ENCODE measurements at regions not wholly inside any gene's neighbourhood (a gene's known extent, or its start where the extent isn't known, plus 50 kb on each side); places are given as distances from the start of the nearest gene placed in this dataset.

DNA sequence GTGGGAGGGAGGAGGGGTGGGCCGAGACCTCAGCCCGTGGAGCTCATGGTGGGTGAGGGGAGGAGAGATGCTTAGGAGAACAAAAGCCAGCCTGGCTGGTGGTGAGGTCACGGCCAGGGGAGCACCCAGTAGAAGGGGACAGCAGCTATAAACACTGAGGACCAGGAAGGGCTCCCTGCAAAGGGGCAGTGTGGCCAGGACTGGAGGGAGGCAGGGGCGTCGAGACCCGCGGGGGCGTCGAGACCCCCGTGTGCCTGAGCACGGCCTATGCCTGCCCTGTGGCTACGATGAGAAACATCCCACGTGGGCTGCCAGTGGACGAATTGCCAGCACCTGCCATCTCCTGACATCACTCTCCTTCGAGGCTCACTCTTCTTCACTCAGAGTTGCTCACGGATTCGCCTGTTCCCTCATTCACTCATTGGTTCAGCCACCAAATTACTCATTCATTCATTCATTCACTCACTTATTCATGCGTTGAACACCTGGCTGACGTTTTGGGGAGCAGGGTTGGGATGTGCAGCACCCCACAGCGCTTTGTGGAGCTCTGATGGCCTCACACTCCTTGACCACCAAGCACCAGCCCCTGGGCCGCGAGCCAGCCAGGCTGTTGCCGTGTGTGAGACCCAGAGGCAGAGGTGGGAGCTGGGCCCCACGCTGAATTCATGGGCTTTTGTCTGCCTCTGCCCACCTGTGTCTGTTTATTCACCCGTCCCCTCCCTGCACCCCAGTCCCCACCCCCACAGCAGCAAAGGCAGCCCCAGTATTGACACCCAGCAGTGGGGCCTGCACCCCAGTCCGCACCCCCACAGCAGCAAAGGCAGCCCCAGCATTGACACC lies 61.2 kb upstream of the BHLHE23 start:
- no peak for DNase-seq

DNA sequence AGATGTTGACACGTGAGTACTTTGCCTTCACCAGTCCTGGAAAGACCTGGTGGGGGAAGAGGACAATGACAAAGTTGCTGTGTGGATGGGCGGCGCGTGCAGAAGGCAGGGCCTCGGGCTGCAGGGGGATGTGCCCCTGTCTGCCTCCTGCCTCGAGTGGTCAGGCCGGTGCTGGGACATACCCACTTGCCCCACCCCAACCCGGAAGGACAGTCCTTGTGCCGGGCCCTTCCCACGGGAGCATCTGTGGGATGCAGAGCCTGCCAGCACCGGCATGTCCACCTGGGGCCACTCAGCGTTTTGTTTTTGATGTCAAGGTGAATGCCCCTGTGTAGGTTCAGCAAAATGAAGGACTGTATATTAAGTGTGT lies 60.5 kb upstream of the BHLHE23 start:
- DNase-seq: no peak

DNA sequence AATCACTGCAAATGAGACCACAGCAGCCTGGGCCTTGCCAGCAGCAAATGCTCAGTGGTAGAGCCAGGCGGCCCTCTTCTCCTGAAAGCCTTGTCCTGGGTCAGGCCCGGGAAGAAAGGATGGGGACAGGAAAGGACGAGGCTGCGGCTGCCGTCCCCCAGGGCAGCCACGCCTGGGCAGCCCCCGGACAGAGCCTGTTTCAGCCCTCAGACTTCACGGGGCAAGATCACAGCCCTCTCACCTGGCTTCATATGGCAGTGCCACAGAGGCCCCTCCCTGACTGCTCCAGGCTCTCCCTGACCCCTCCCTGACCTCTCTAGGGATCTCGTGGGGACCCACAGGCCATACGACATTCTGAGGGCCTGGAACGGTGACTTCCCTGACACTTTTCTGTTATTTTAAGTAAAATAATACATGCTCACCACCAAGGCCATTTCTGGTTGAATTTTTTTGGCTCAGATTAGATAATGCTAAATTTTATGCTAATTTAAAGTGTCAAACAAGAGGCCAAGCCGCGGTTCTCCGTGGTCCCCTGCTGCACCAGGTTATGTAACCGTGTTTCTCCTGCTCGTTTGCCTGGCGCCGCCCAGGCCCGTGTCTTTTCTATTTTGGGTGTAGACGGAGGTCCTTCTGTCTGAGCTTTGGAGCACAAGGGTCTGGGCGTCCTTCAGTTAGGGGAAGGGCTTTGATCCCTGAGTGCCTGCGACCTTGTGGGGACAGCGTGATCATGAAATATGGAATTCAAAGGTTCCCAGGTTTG lies 59.9 kb upstream of the BHLHE23 start:
- no peak for DNase-seq

DNA sequence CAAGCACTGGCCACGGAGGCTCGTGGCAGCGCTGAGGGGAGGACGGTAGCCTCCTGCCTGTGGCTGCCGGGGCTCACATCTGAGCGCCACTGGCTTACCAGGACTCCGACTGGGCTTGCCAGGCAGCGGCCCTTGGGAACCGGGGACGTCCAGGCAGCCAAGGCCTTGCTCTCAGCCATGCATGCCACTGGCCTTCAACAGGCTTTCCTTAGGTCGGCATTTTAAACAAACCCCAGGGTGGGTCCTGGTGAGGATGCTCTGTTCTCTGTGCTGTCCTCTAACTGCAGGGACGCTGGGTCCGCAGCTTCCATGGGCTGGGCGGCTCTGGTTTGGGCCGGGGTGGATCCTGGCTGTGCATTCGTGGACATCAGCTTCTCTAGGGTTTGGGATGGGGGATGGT lies 59.1 kb upstream of the BHLHE23 start:
- no peak for DNase-seq

DNA sequence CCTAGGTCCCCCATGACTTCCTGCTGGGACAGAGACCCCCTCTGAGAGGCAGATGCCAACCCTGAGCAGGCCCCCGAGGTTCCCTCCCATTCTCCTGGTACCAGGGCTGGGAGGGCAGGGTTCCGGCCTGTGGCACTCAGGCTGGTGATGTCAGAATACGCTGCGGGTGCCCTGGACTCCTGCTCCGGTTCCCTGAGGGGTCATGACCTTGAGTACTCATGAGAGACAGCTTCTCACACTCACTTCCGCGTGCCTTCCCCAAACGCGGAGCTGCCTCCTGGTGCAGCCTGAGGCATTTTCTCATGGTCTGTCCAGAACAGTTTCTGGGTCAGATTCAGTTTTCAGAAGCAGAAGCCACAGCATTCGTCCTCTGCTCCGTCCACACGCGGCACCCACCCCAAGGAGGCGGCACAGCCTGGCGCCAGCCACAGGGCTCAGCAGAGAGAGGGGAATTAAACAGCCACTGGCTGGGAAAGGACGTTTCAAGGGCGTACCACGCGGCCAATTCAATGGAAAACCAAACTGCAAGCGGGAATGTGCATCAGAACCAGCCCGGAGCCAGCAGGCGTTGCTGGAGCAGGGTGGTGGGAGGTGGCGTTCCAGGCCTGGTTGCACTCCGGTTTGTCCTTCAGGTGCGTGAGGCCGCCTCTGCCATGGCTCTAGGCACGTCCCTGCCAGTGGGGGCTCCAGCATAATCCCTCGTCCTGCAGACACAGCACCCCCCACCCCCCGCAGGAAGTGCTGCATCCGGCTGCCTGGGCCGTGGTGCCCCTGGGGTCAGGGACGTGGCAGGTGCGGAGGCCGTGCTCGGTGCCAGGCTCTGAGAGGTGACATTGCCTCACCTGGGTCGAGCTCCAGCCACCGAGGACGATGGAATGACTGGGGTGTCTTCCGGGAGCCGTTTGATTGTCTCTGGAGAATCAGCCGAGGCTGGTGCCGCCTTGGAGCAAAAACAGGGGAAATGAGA lies 58.3 kb upstream of the BHLHE23 start:
- no peak for DNase-seq

DNA sequence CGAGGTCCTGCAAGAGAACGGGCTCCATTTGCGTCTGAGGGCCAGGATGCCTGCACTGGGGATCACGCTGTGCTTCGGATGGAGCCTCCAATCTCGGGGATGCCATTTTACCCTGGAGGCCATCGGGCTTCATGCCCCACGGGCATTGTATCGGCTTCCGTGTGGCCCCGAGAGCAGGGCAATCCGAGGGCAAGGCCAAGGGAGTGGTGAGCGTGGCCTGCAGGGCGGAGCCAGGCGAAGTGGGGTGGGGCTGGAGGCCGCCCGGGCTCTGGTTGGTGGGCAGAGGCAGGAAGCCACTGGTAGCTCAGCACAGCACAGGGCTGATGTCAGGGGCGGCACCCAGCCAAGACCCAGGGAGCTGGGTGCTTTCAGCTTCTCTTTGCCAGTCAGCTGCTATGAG lies 57.5 kb upstream of the BHLHE23 start:
- DNase-seq: no peak

DNA sequence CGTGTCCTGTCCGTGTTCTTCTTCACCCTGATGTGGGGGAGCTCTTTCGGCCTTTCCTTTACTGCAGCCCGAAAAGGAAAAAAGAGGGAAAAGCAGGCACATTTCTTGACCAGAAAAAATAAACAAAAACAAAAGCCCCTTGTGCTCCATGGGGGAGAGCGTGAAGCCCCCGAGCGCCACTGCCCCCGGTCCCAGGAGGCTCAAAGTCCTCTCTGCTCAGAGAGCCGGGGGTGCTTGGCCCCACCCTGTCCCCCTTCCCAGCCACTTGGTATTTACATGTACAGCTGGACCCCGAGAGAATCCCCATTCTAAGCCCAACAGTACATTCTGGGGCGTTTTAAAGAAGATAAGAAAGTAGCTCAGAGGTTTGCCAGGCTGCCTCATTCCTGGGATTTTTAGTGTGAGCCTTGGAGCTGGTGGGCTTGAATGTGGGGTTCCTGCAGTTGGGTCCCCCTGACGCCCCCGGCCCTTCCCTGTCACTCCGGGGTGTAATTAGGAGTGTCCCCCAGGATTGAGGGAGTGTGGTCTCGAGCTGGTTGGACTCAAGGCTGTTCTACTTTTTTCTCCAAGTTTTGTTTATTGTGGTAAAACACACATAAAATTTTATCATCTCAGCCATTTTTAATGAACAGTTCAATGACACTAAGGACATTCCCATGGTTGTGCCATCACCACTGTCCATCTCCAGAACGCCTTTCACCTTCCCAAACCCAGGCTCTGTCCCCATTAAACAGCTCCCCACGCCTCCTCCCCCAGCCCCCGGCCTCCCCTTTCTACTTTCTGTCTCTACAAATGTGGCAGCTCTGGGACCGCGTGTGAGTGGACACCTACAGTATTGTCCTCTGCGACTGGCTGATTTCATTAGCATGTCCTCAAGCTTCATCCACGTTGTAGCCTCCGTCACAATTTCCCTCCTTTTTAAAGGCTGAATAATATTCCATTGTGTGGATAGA lies 55.7 kb upstream of the BHLHE23 start:
- DNase-seq: no peak

DNA sequence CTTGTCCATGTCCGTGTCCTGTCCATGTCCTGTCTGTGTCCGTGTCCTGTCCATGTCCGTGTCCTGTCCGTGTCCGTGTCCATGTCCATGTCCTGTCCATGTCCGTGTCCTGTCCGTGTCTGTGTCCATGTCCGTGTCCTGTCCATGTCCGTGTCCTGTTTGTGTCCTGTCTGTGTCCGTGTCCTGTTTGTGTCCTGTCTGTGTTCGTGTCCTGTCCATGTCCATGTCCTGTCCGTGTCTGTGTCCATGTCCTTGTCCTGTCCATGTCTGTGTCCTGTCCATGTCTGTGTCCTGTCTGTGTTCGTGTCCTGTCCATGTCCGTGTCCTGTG lies 55.0 kb upstream of the BHLHE23 start:
- DNase-seq: no peak

DNA sequence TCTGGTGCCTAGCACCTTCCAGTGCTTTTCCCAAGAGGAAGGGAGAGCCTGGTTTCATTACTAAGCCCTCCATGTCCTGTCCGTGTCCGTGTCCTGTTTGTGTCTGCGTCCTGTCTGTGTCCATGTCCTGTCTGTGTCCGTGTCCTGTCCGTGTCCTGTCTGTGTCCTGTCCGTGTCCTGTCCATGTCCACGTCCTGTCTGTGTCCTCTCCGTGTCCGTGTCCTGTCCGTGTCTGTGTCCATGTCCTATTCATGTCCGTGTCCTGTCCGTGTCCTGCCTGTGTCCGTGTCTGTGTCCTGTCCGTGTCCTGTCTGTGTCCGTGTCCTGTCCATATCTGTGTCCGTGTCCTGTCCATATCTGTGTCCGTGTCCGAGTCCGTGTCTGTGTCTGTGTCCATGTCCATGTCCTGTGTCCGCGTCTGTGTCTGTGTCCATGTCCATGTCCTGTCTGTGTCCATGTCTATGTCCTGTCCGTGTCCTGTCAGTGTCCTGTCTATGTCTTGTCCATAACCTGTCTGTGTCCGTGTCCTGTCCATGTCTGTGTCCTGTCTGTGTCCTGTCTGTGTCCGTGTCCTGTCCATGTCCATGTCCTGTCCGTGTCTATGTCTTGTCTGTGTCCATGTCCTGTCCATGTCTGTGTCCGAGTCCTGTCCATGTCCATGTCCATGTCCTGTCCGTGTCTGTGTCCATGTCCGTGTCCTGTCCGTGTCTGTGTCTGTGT lies 54.4 kb upstream of the BHLHE23 start:
- no peak for DNase-seq

DNA sequence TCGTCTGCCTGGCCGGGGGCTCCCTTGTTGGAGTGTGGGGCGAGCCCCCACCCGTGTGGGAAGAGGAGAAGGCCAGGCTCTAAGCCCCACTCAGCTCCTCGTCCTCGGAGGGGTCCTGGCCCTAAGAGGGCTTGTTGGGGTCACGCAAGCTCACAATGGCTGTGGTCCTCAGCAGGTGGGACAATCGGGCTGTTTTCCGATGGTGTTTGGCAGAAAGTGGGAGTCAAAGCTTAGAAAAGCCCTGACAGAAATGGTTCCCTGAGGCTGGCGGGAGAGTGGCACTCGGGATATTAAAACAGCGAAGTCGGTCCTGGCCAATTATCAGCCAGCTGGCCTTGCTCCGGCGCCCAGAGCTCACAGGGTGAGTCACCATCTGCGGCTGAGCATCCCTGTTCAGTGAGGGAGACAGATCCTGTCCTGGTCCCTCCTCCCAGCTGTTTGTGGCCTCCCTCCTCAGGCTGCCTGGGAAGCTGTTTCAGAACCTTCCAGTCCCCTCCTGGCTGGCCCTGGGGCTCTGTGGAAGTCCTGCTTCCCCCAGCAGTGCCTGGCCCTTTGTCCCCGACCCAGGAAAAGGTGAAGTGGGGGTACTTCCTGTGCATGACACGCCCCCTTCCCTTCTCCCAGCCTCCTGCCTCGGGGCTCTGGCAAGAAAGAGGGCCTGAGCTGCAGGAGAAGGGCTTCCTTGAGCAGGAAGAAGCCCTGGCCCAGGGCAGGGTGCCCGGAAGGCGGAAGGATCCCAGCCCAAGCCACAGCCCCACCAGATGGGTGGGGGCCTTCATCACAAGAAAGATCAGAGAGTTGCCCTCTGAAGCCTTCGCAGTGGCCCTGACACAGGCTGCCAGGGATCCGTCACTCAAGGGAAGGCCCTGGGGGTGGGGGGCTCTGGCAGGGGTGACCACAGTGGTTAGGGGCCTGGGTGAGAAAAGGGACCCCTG lies 53.6 kb upstream of the BHLHE23 start:
- no peak for DNase-seq

DNA sequence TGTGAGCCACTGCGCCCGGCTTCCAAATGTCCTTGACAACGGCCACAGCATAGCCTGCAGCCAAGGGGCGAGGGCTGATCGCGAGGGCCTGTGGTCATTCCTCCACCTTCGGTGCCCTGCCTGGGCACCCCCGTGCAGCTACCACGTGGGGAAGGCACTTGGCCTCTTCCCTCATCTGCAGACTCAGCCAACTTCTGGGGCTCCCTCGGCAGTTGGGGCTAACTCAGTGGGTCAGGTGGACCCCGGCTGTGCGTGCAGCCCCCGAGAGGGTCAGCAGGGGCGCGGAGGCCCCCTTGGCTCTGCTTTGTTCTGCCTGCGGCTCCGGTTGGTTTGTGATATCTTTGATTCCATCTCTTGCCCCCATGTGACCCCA lies 52.9 kb upstream of the BHLHE23 start:
- no peak for DNase-seq

DNA sequence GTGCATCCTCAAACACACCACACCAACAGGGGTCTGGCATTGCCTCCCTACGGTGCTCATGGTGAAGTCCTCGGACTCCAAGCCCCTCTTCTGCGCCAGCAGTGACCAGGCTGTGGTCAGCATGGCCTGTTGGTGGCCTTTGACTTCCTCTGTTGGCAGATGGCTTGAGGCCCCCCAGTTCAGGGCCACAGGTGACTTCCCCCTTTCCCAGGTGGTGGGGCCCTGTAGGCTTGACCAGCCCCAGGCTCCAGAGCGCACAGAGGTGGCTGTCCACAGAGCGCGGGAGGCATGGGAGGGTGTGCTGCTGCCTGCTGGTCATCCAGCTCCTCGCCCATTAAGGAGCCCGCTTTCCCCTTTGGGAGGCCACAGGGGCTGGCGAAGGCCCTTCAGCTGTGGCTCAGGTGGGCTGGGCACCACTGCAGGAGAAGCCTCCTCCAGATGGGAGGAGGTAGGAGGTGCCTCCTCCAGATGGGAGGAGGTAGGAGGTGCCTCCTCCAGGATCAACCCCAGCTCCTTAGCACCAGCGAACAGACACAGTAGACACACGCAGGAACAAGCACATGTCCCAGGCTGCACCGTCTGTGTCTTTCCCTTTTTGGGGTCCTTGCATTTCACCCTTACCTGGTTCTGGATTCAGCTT lies 52.1 kb upstream of the BHLHE23 start:
- no peak for DNase-seq

DNA sequence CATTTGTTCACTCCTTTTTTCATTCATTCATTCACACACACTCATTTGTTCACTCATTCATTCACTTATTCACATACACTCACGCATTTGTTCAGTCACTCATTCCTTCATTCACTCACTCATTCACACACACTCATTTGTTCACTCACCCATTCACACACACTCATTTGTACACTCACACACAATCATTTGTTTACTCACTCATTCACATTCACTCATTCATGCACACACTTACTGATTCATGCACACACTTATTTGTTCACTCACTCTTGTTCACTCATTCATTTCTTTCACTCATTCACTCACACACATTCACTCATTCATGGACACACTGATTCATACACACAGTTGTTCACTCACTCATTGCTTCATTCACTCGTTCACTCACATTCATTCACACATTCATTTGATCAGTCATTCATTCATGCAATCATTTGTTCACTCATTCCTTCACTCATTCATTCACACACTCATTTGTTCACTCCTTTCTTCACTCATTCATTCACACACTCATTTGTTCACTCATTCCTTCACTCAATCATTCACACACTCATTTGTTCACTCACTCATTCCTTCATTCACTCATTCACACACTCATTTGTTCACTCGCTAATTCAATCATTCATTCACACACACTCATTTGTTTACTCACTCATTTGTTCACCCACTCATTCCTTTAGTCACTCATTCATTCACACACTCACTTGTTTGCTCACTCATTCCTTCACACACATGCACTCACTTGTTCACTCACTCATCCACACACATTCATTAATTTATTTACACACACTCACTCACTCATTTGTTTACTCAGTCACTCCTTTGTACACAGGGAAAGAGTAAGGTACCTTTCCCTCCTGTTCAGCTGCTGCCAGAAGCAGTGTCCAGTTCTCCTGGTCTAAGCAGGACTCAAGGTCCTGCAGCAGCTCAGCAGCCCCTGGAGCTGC lies 50.7 kb upstream of the BHLHE23 start:
- no peak for DNase-seq

DNA sequence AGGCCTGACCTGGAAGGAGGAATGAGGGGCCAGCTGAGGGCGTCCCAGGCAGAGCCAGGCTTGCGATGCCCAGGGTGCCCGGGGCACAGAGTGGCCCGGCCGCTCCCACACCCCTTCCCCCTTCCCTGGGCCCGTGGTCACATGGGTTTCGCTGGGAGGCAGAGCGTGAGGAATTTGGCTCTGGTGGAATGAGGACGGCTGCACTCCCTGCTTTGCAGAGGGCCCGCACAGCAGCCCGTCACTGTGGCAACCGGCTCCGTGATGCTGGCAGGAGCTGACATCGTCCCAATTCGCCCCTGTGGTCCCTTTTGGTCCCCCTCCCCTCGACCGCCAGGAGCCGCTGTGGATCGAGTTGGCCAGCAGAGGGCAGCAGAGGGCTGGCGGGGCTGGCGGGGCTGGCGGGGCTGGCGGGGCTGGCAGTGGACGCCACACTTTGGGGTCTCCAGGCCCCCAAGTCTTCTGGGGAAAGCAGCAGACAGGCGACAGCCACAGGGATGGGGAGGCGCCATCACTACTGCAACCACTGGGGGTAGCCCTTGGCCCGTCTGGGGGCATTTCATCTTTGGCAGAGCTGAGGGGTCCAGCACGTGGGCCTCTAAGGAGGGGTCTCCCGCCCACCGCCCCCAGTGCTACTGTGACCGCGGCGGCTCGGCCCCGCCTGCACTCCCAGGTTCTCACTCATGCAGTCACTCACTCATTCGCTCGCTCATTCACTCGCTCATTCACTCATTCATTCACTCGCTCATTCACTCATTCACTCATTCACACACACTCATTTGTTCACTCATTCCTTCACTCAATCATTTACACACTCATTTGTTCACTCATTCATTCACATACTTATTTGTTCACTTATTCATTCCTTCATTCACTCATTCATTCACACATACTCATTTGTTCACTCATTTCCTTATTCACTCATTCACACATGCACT lies 49.7 kb upstream of the BHLHE23 start:
- DNase-seq: peak in 1 of 2 donors; percentile 34
